Sigmoid colon (tissue), 6 donors: ENCODE measurements at regions not wholly inside any gene's neighbourhood (a gene's known extent, or its start where the extent isn't known, plus 50 kb on each side); places are given as distances from the start of the nearest gene placed in this dataset.

Source experiments
- DNase-seq: peaks from one replicate; pipeline ENCODE4 v3.0.0-alpha.2; 2019
- H3K27ac ChIP-seq, 4 donors: fragments of 200-600 bp; sonication (generic); one replicate each; pipeline ENCODE4 v1.5.1; 2016 to 2019; ENCODE audit warnings: mild to moderate bottlenecking in 1 of 4
- H3K27me3 ChIP-seq, 3 donors: fragments of 200-600 bp; sonication (generic); one replicate each; pipeline ENCODE4 v1.5.1; 2019; ENCODE audit warnings: mild to moderate bottlenecking in 1 of 3
- H3K36me3 ChIP-seq, 4 donors: fragments of 200-600 bp; sonication (generic); one replicate each; pipeline ENCODE4 v1.5.1; 2016 to 2019
- H3K4me1 ChIP-seq, 4 donors: fragments of 200-600 bp; sonication (generic); one replicate each; pipeline ENCODE4 v1.5.1; 2017 to 2019
- H3K4me3 ChIP-seq, 4 donors: fragments of 200-600 bp; sonication (generic); one replicate each; pipeline ENCODE4 v1.5.1; 2017 to 2019; ENCODE audit warnings: mild to moderate bottlenecking in 2 of 4, moderate library complexity in 1 of 4
- H3K9me3 ChIP-seq, 4 donors: fragments of 200-600 bp in 3 of 4; sonication (generic) in 3 of 4; one replicate each; pipeline versions ENCODE4 v1.5.1 to v1.6.1; 2013 to 2019
- CTCF ChIP-seq, 4 experiments: fragments of 450-650 bp in 3 of 4; fragments of 200-600 bp in 1 of 4; IDR thresholded peaks; one replicate each; pipeline ENCODE4 v1.5.1; 2016 to 2019; ENCODE audit warnings: antibody characterized with exemption in 4 of 4, mild to moderate bottlenecking in 3 of 4, moderate library complexity in 2 of 4
- EP300 ChIP-seq, 4 donors: sonication (generic); formaldehyde crosslinking; IDR thresholded peaks; one replicate each; pipeline ENCODE4 v1.6.1; 2017; ENCODE audit warnings: antibody characterized with exemption in 4 of 4
- POLR2A ChIP-seq, 2 donors: fragments of 450-650 bp; IDR thresholded peaks; one replicate each; pipeline ENCODE4 v1.6.1; 2016; ENCODE audit warnings: antibody characterized with exemption in 2 of 2, mild to moderate bottlenecking in 2 of 2, moderate library complexity in 2 of 2
- POLR2AphosphoS5 ChIP-seq, 4 donors: sonication (generic); formaldehyde crosslinking; IDR thresholded peaks; one replicate each; pipeline ENCODE4 v1.6.1; 2017; ENCODE audit warnings: antibody characterized with exemption in 4 of 4
- WGBS, 2 donors: extraction: QIAGEN DNeasy Blood & Tissue Kit; methylation state at CpG; one replicate each; pipeline ENCODE4 v1.1.7; 2013; 5-methylcytosine and 5-hydroxymethylcytosine counted together
- intact Hi-C: fragments of 100-400 bp; cut with DNase I; formaldehyde crosslinking; loops from one replicate; pipeline ENCODE4 v1.15.1; 2023
- donor health status: healthy with polysubstance abuse.
- donor health status: healthy.

GRCh38 chrY:7461873-7462525 lies 550.4 kb upstream of the AMELY start:
- Histone ChIP-seq H3K27me3 (no peaks in the 10 kb centered on the region), H3K9me3 (no peaks in the 10 kb centered on the region), H3K36me3 (no peaks in the 10 kb centered on the region), H3K4me1 (peaks cover 0 to 18% (median 0%) of the 10 kb centered on the region in 4 donors), H3K4me3 (no peak overlapping the region), H3K27ac (no peak overlapping the region)
- WGBS, 2 donors, result 88 to 95% methylated on average over 6 of the region's 6 CpGs
- TF ChIP-seq EP300 (IDR thresholded peaks at IDR 0.05) (no peak), POLR2AphosphoS5 (IDR thresholded peaks at IDR 0.05) (no peak), POLR2A (IDR thresholded peaks at IDR 0.05) (no peak), CTCF (IDR thresholded peaks at IDR 0.05) (no peak)
- no peak for DNase-seq
- intact Hi-C loops, result no loop called here

GRCh38 chrY:7459802-7460201 lies 548.2 kb upstream of the AMELY start:
- no peaks in the 10 kb centered on the region for H3K27me3 ChIP-seq
- no peaks in the 10 kb centered on the region for H3K36me3 ChIP-seq
- H3K4me3 ChIP-seq, result no peak overlapping the region
- no peak overlapping the region for H3K27ac ChIP-seq
- intact Hi-C loops, result no loop called here
- H3K4me1 ChIP-seq, result peaks cover 0 to 8% (median 0%) of the 10 kb centered on the region in 4 donors
- TF ChIP-seq EP300 (IDR thresholded peaks at IDR 0.05) (no peak), POLR2A (IDR thresholded peaks at IDR 0.05) (no peak), POLR2AphosphoS5 (IDR thresholded peaks at IDR 0.05) (no peak), CTCF (IDR thresholded peaks at IDR 0.05) (no peak)
- no peaks in the 10 kb centered on the region for H3K9me3 ChIP-seq
- DNase-seq, result no peak

GRCh38 chrY:7458301-7459078 lies 546.9 kb upstream of the AMELY start:
- no peak for TF ChIP-seq POLR2A (IDR thresholded peaks at IDR 0.05)
- TF ChIP-seq CTCF (IDR thresholded peaks at IDR 0.05), result no peak
- no peak for TF ChIP-seq POLR2AphosphoS5 (IDR thresholded peaks at IDR 0.05)
- TF ChIP-seq EP300 (IDR thresholded peaks at IDR 0.05), result no peak
- H3K27me3 ChIP-seq, result no peaks in the 10 kb centered on the region
- H3K4me1 ChIP-seq, result peaks cover 0 to 8% (median 0%) of the 10 kb centered on the region in 4 donors
- intact Hi-C loops, result no loop called here
- 7 to 60% methylated on average over 1 of the region's 1 CpG for whole genome bisulfite sequencing, 2 donors
- H3K9me3 ChIP-seq, result no peaks in the 10 kb centered on the region
- DNase-seq, result no peak
- H3K27ac ChIP-seq, result no peak overlapping the region
- no peak overlapping the region for H3K4me3 ChIP-seq
- H3K36me3 ChIP-seq, result no peaks in the 10 kb centered on the region

GRCh38 chrY:7457286-7458015 lies 545.9 kb upstream of the AMELY start:
- no peaks in the 10 kb centered on the region for H3K27me3 ChIP-seq
- no peaks in the 10 kb centered on the region for H3K9me3 ChIP-seq
- peaks cover 0 to 8% (median 0%) of the 10 kb centered on the region in 4 donors for H3K4me1 ChIP-seq
- H3K36me3 ChIP-seq, result no peaks in the 10 kb centered on the region
- intact Hi-C loops, result no loop called here
- H3K27ac ChIP-seq, result peak overlapping the region in 2 of 4 donors; percentile 22 to 42
- 77 to 87% methylated on average over 4 of the region's 4 CpGs for WGBS, 2 donors
- no peak for TF ChIP-seq EP300 (IDR thresholded peaks at IDR 0.05)
- TF ChIP-seq POLR2AphosphoS5 (IDR thresholded peaks at IDR 0.05), result no peak
- no peak for TF ChIP-seq POLR2A (IDR thresholded peaks at IDR 0.05)
- TF ChIP-seq CTCF (IDR thresholded peaks at IDR 0.05), result no peak
- no peak overlapping the region for H3K4me3 ChIP-seq
- no peak for DNase-seq
